Activated B cell treated with CpG ODN at 0.5 μM for 24 hours (primary cell): ENCODE measurements at regions not wholly inside any gene's neighbourhood (a gene's known extent, or its start where the extent isn't known, plus 50 kb on each side); places are given as distances from the start of the nearest gene placed in this dataset.

Experiments used
- ATAC-seq: fragments of 200-7000 bp; cut with Tn5 transposase; one replicate; pipeline ENCODE4 v1.10.0; 2021; ENCODE audit warnings: low read depth, mild to moderate bottlenecking, moderate library complexity
- CTCF ChIA-PET: fragments of 350-600 bp; sonication (Branson Sonifier 250); formaldehyde crosslinking; loops from one replicate; lab custom pipeline; 2021; ENCODE audit warnings: antibody characterized with exemption; lab: Charles Lee
- POLR2A ChIA-PET: fragments of 350-600 bp; sonication (Branson Sonifier 250); formaldehyde crosslinking; loops from one replicate; lab custom pipeline; 2021; ENCODE audit warnings: antibody characterized with exemption; lab: Charles Lee
- DNase-seq: peaks from one replicate; pipeline ENCODE4 v3.0.0; 2022
- H3K27ac Mint-ChIP-seq: one replicate; pipeline ENCODE4 v1.8.0; 2020; ENCODE audit warnings: mixed read lengths
- H3K27me3 Mint-ChIP-seq: one replicate; pipeline ENCODE4 v1.8.0; 2021; ENCODE audit warnings: mixed read lengths
- H3K36me3 Mint-ChIP-seq: one replicate; pipeline ENCODE4 v1.8.0; 2021; ENCODE audit warnings: low read depth, mixed read lengths
- H3K4me1 Mint-ChIP-seq: one replicate; pipeline ENCODE4 v1.8.0; 2021; ENCODE audit warnings: mixed read lengths
- H3K4me3 Mint-ChIP-seq: one replicate; pipeline ENCODE4 v1.8.0; 2020; ENCODE audit warnings: mild to moderate bottlenecking, mixed read lengths
- H3K9me3 Mint-ChIP-seq: one replicate; pipeline ENCODE4 v1.8.0; 2020; ENCODE audit warnings: mixed read lengths
- intact Hi-C: fragments of 100-400 bp; cut with micrococcal nuclease; formaldehyde crosslinking; loops from one replicate; pipeline ENCODE4 v1.15.1; 2024
- TF ChIP-seq, protein P1 (sequence below): fragments of 200-600 bp; IDR thresholded peaks from one replicate; pipeline ENCODE4 v1.8.0; 2022; ENCODE audit warnings: antibody characterized with exemption, mild to moderate bottlenecking

DNA sequence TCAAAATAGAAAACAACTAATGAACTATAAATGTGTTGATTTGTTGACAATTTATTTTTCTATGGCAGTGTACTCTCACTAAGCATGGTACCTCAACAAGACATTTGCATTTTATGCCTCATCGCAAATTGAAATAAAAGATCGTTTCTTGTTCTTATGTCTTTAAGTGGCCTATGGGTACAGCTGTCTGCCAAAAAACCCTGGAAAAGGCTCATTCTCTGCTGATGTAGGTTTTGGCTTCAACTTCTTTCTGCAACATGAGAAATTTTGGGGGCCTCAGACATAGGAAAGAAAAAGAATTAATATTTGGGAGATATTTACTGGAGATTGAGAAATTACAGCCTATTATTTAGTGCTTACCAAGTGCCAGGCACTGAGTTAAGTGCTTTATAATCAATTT is 205.1 kb upstream of the DPP10 start:
- Mint-ChIP-seq H3K4me3 (no peak overlapping the region), H3K9me3 (peaks cover 5% of the 10 kb centered on the region), H3K27me3 (peaks cover 8% of the 10 kb centered on the region), H3K4me1 (no peaks in the 10 kb centered on the region), H3K27ac (no peak overlapping the region), H3K36me3 (no peaks in the 10 kb centered on the region)
- ATAC-seq = no peak
- CTCF ChIA-PET = no interaction called here
- POLR2A ChIA-PET = no interaction called here
- TF ChIP-seq, protein P1, sequence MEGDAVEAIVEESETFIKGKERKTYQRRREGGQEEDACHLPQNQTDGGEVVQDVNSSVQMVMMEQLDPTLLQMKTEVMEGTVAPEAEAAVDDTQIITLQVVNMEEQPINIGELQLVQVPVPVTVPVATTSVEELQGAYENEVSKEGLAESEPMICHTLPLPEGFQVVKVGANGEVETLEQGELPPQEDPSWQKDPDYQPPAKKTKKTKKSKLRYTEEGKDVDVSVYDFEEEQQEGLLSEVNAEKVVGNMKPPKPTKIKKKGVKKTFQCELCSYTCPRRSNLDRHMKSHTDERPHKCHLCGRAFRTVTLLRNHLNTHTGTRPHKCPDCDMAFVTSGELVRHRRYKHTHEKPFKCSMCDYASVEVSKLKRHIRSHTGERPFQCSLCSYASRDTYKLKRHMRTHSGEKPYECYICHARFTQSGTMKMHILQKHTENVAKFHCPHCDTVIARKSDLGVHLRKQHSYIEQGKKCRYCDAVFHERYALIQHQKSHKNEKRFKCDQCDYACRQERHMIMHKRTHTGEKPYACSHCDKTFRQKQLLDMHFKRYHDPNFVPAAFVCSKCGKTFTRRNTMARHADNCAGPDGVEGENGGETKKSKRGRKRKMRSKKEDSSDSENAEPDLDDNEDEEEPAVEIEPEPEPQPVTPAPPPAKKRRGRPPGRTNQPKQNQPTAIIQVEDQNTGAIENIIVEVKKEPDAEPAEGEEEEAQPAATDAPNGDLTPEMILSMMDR = no peak
- intact Hi-C loops = no loop called here
- DNase-seq = no peak

- Mint-ChIP-seq H3K9me3 (peaks cover 9% of the 10 kb centered on the region), H3K36me3 (no peaks in the 10 kb centered on the region), H3K27me3 (peaks cover 8% of the 10 kb centered on the region), H3K27ac (no peak overlapping the region), H3K4me1 (no peaks in the 10 kb centered on the region), H3K4me3 (no peak overlapping the region)
- CTCF ChIA-PET = no interaction called here
- ATAC-seq = no peak
- DNase-seq = no peak
- TF ChIP-seq, protein P1 = no peak
- intact Hi-C loops = no loop called here
- POLR2A ChIA-PET = no interaction called here
These were observed 203.4 kb upstream of the DPP10 start for GRCh38 chr2:114238910-114239559.

DNA sequence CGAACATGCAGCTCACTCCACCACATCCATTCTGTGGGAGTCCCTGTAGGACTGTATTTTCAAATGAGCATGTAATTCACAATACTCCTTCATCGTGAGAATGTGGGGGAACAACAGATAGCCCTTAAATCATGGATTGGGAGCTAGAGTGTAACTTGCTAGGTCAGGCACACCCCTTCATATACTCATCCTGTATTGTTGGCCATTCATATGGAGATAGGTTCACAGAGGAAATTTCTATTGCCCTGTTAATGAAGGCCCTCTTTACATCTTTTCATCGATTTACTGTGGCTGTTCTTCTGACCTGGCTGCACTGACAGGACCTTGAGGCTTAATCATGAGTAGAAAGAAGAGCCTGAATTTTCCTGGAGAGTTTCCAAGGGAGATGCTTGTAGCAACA is 193.8 kb upstream of the DPP10 start:
- Mint-ChIP-seq H3K4me3 (no peak overlapping the region), H3K9me3 (no peaks in the 10 kb centered on the region), H3K27ac (no peak overlapping the region), H3K4me1 (no peaks in the 10 kb centered on the region), H3K36me3 (no peaks in the 10 kb centered on the region), H3K27me3 (peaks cover 1% of the 10 kb centered on the region)
- POLR2A ChIA-PET = no interaction called here
- TF ChIP-seq, protein P1 = no peak
- intact Hi-C loops = no loop called here
- ATAC-seq (no peak), DNase-seq (no peak)
- CTCF ChIA-PET = no interaction called here

GRCh38 chr2:114252713-114253112 is 189.7 kb upstream of the DPP10 start:
- Mint-ChIP-seq H3K4me1 (no peaks in the 10 kb centered on the region), H3K4me3 (no peak overlapping the region), H3K27me3 (peaks cover 10% of the 10 kb centered on the region), H3K36me3 (no peaks in the 10 kb centered on the region), H3K9me3 (no peaks in the 10 kb centered on the region), H3K27ac (no peak overlapping the region)
- ATAC-seq (no peak), DNase-seq (no peak)
- ChIA-PET POLR2A (no interaction called here), CTCF (no interaction called here)
- intact Hi-C loops = no loop called here
- TF ChIP-seq, protein P1 = no peak

GRCh38 chr2:114254875-114255274 is 187.6 kb upstream of the DPP10 start:
- Mint-ChIP-seq H3K36me3 (no peaks in the 10 kb centered on the region), H3K27ac (no peak overlapping the region), H3K27me3 (peaks cover 9% of the 10 kb centered on the region), H3K4me1 (no peaks in the 10 kb centered on the region), H3K9me3 (no peaks in the 10 kb centered on the region), H3K4me3 (no peak overlapping the region)
- intact Hi-C loops = no loop called here
- ChIA-PET POLR2A (no interaction called here), CTCF (no interaction called here)
- ATAC-seq = no peak
- DNase-seq = no peak
- TF ChIP-seq, protein P1 = no peak
